ENCODE measurements at regions not wholly inside any gene's neighbourhood (a gene's known extent, or its start where the extent isn't known, plus 50 kb on each side); places are given as distances from the start of the nearest gene placed in this dataset.

DNA sequence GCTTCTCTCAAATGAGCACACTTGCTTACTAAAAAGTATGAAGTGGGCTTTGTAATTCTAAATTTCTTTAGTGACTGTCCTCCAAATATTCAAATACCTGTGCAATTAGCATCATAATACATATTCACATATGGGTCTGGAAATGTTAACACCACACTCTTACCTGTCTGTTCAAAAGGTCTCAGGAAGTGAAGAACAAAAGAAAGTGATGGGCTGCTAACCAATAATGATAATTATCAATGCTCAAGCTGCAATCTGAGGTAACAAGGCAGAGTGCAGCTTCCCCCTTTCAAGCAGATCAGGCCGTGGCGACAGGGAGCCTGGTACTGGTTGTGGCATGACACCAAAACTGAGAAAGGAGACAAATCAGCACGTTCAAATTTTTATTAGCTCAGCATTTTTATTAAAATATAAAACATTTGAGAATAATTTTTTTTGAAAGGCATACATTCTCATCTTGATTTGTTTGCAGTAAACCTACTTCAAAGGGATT lies 1044.7 kb upstream of the EPHA7 start:
- Histone ChIP-seq H3K4me3 (no peak overlapping the region), H3K27ac (no peak overlapping the region), H3K4me1 (no peaks in the 10 kb centered on the region), H3K9me3 (peaks cover 0 to 4% (median 0%) of the 10 kb centered on the region in 12 donors), H3K36me3 (no peaks in the 10 kb centered on the region), H3K27me3 (no peaks in the 10 kb centered on the region)
- intact Hi-C loops (cut with DNase I), result no loop called here
- TF ChIP-seq, protein P1, sequence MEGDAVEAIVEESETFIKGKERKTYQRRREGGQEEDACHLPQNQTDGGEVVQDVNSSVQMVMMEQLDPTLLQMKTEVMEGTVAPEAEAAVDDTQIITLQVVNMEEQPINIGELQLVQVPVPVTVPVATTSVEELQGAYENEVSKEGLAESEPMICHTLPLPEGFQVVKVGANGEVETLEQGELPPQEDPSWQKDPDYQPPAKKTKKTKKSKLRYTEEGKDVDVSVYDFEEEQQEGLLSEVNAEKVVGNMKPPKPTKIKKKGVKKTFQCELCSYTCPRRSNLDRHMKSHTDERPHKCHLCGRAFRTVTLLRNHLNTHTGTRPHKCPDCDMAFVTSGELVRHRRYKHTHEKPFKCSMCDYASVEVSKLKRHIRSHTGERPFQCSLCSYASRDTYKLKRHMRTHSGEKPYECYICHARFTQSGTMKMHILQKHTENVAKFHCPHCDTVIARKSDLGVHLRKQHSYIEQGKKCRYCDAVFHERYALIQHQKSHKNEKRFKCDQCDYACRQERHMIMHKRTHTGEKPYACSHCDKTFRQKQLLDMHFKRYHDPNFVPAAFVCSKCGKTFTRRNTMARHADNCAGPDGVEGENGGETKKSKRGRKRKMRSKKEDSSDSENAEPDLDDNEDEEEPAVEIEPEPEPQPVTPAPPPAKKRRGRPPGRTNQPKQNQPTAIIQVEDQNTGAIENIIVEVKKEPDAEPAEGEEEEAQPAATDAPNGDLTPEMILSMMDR (IDR thresholded peaks at IDR 0.05), result no peak
- TF ChIP-seq POLR2A (IDR thresholded peaks at IDR 0.05), result no peak
- WGBS, 4 donors, result 34 to 39% (median 38%) methylated on average over 3 of the region's 3 CpGs
- DNase-seq (no peak), ATAC-seq (no peak)

DNA sequence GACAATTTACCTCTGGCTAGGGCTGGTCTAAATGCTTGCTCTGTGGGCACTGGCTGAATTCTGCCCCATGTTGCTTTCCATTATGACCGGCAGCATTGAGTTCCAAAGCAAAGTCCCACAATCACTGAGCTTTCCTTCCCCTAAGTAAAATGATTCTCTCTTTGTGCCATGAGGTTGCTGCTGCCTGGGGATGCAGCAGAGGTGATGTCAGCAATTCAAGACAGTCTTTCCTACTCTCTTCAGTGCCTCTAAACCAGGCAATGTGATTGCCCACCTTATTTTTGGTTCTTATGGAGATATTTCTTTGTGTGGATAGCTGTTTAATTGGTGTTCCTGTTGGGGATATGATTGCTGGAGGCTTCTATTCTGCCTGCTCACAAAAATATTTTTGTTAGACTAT lies 1043.9 kb upstream of the EPHA7 start:
- 81 to 100% (median 92%) methylated on average over 1 of the region's 1 CpG for WGBS, 4 donors
- H3K36me3 ChIP-seq, result no peaks in the 10 kb centered on the region
- intact Hi-C loops (cut with DNase I), result no loop called here
- no peak overlapping the region for H3K4me3 ChIP-seq
- H3K27me3 ChIP-seq, result no peaks in the 10 kb centered on the region
- DNase-seq (no peak), ATAC-seq (no peak)
- no peak overlapping the region for H3K27ac ChIP-seq
- TF ChIP-seq POLR2A (IDR thresholded peaks at IDR 0.05), result no peak
- TF ChIP-seq, protein P1 (IDR thresholded peaks at IDR 0.05), result no peak
- peaks cover 0 to 4% (median 0%) of the 10 kb centered on the region in 12 donors for H3K9me3 ChIP-seq
- no peaks in the 10 kb centered on the region for H3K4me1 ChIP-seq

DNA sequence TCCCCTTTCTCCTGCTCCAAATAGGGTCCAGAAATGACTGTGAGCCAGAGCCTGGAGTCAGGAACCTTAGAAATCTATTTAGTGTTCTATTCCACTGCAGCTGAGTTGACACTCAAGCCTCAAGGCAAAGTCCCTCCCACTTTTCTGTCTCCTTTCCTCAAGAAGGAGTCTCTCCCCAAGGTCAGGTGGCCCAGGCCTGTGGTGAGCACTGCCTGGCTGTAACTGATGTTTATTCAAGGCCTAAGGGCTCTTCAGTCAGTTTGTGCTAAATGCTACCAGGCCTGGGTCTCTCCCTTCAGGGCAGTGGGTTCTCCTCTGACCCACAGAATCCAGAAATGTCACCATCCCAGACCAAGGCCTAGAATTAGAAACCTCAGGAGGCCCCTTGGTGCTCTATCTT lies 1042.9 kb upstream of the EPHA7 start:
- no peak for DNase-seq
- H3K27ac ChIP-seq, result no peak overlapping the region
- intact Hi-C loops (cut with DNase I), result no loop called here

DNA sequence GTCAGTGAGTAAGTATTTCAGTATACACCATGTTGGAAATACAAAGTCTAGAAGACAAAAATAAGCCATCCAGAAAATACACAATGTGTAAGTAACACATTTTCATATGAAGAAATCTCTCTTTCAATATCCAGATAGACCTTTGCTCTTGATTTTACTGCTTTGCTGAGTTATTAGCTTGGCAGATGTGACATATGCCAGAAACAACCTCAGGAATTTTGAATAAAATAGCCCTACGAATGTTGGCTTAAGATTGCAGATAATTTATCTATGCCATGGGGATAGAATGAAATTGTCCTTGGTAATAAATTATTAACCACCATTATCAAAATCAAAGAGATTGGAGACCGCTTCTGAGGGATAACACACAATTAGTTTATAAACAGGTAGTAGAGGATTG lies 1036.9 kb upstream of the EPHA7 start:
- 59 to 76% (median 72%) methylated on average over 2 of the region's 2 CpGs for WGBS, 4 donors
- no peaks in the 10 kb centered on the region for H3K27me3 ChIP-seq
- ATAC-seq (no peak), DNase-seq (no peak)
- H3K36me3 ChIP-seq, result no peaks in the 10 kb centered on the region
- H3K9me3 ChIP-seq, result peaks cover 0 to 4% (median 0%) of the 10 kb centered on the region in 12 donors
- H3K4me1 ChIP-seq, result no peaks in the 10 kb centered on the region
- H3K27ac ChIP-seq, result no peak overlapping the region
- no peak for TF ChIP-seq POLR2A (IDR thresholded peaks at IDR 0.05)
- intact Hi-C loops (cut with DNase I), result no loop called here
- no peak overlapping the region for H3K4me3 ChIP-seq

More for the DNA sequence above, 1042.9 kb upstream of the EPHA7 start:
- Histone ChIP-seq H3K4me1 (no peaks in the 10 kb centered on the region), H3K9me3 (peaks cover 0 to 4% (median 0%) of the 10 kb centered on the region in 12 donors), H3K4me3 (no peak overlapping the region), H3K36me3 (no peaks in the 10 kb centered on the region), H3K27me3 (no peaks in the 10 kb centered on the region)
- TF ChIP-seq, protein P1 (IDR thresholded peaks at IDR 0.05), result no peak
- no peak for TF ChIP-seq POLR2A (IDR thresholded peaks at IDR 0.05)
- ATAC-seq, result no peak

DNA sequence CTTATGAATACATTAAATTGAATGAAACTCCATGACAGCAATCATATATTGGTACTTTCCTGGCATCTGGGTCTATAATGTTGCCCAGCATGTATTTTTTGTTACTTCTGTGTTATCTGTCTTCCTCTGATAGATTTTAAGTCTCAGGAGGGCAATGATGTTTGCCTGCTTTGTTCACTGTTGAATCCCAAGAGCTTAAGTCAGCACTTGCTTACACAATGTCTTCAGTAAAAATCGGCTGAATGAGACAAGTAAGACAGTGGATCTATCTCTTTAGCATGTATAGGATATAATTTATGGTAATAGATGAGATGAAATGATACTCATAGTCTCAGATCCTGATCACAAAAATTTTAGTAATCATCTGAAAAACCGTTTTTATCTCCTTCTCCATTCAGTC lies 1034.9 kb upstream of the EPHA7 start:
- Histone ChIP-seq H3K4me1 (no peaks in the 10 kb centered on the region), H3K9me3 (no peaks in the 10 kb centered on the region), H3K27ac (no peak overlapping the region), H3K27me3 (no peaks in the 10 kb centered on the region), H3K4me3 (no peak overlapping the region), H3K36me3 (no peaks in the 10 kb centered on the region)
- intact Hi-C loops (cut with DNase I), result no loop called here
- DNase-seq, result no peak
- TF ChIP-seq POLR2A (IDR thresholded peaks at IDR 0.05), result no peak
- TF ChIP-seq, protein P1 (IDR thresholded peaks at IDR 0.05), result no peak
- ATAC-seq, result no peak
- WGBS, 4 donors, result 37 to 53% (median 51%) methylated on average over 2 of the region's 2 CpGs

Data from heart left ventricle (tissue), 16 donors.